ENCODE measurements at regions not wholly inside any gene's neighbourhood (a gene's known extent, or its start where the extent isn't known, plus 50 kb on each side); places are given as distances from the start of the nearest gene placed in this dataset.
"Not testable (repeated sequence)": the region's sequence is repeated elsewhere in the genome, so short reads cannot be mapped to it uniquely, and the experiment has no call there.

DNA sequence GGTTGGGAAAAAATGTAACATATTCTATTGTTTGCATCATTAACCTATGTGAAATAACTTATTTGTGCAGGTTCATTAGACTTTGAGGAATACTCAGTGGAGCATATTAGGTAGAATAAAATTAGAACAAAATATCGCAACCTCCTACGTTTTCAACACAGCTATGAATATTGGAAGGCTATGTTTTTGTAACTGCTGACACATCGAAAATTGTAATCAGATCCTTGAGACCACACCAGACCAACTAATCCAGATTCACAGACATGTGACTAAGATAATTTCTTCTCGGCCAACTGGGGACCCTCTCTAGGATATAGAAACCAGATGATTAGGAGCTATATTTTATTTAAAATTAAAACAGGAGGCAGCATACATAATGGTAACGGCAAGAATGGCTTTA, 77.5 kb upstream of the VWC2 start:
- DNase-seq = no peak

- DNase-seq = no peak
These were observed 72.6 kb upstream of the VWC2 start for GRCh38 chr7:49700841-49701240.

DNA sequence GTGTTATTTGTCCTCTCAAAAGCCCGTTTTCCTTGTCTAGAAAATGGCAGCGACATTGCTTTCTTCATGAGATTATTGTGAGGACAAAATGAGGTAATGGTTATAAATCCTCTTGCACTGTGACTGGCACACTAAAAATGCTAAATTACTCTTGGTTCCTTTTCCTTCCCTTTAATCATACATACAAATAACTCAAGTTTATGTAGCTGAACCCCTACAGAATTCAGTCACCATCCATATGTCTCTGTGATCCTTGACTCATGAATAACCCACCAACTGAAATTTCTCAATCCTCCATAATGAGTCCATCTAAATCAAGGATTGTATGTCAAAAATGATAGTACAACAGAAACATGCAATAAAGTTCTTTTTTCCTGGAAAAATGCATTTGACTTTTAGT, 71.3 kb upstream of the VWC2 start:
- DNase-seq = no peak

- DNase-seq = no peak
These were observed 70.1 kb upstream of the VWC2 start for GRCh38 chr7:49703337-49703736.

GRCh38 chr7:49703881-49704280, 69.6 kb upstream of the VWC2 start:
- no peak for DNase-seq

- DNase-seq = no peak
These were observed 67.3 kb upstream of the VWC2 start for GRCh38 chr7:49706106-49706505.

GRCh38 chr7:49707891-49708290, 65.5 kb upstream of the VWC2 start:
- DNase-seq = no peak

DNA sequence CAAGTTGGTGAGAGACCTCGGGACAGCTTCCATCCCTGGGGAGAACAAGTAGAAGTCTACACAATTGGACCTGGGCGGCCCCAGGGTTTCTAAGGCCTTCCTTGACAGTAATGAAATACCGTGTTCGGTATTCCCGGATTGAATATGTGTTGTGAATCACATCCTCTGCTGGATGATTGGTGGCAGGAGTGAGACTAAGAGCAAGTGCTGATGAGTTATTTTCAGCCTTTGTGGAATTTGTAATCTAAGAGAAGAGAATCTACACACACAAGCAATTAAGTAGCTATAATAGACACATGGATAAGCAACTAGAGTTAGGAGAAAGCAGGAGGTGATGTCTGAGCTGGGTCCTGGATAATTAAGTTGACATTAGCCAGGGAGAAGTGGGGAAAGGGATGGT, 64.8 kb upstream of the VWC2 start:
- no peak for DNase-seq

GRCh38 chr7:49711072-49711723, 62.2 kb upstream of the VWC2 start:
- not testable (repeated sequence) for DNase-seq

DNA sequence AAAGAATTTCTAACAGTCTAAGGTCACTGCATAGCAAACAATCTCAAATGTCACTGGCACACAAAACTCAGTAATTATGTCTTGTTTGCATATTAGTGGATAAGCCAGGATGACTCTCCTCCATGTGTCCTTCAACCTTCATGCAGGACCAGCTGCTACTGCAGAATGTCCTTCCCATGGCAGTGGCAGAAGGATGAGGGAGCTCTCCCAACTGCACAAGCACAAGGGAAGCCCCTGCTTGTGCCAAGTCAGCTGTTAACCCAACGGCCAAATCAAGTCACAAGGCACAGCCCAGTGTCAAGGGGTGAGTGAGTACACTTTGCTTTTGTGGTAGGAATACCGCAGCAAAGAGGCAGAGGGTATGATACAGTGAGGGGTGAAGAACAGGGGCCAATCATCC, 59.3 kb upstream of the VWC2 start:
- DNase-seq = no peak

DNA sequence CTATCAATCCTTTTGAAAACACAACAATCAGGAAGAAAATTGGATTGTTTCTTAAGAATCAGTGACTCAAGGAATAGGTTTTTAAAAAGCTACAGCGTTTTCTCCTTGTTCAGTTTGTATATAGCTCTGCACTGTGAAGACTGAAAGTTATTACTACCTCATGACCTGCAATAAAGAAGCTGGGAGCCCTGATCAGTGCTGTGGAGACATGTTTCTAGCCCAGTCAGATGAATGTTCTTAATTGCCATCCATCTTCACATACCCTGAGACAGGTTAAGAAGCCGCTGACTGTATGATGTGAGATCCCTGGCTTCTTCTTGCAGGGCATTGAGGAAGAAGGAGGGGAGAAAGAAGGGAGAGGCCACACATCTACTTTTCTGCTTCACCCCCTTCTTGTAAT, 58.0 kb upstream of the VWC2 start:
- no peak for DNase-seq

GRCh38 chr7:49717547-49717946, 55.9 kb upstream of the VWC2 start:
- no peak for DNase-seq

DNA sequence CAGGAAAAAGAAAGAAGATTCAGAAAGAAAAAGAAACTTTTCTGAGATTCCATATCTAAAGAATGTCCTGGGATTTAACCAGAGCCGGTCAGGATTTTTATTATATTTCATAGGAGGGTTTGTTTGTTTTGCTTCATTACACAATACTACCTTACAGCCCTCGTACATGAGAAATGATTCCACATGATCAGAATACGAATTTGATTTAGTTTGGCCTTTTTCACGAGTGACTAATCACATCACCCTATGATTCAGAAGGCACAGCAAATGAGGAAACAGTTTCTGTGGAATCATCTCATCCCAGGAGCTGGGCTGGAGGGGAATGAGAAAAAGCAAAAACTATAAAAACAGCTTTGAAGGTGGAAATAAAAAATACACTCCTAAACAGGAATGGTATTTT, 54.7 kb upstream of the VWC2 start:
- no peak for DNase-seq

GRCh38 chr7:49721441-49721840, 52.0 kb upstream of the VWC2 start:
- DNase-seq = no peak

All from NCI-H1092 (cell line).